Stimulated activated CD4-positive, alpha-beta T cell treated with anti-CD3 and anti-CD28 coated beads, Interleukin-1b, Interleukin-23, amount 100 ng/mL, for 48 hours (primary cell): ENCODE measurements at regions not wholly inside any gene's neighbourhood (a gene's known extent, or its start where the extent isn't known, plus 50 kb on each side); places are given as distances from the start of the nearest gene placed in this dataset.

Source experiments
- DNase-seq: peaks from one replicate; pipeline ENCODE4 v3.0.0-alpha.2; 2020

- no peak for DNase-seq
Observed at GRCh38 chr1:185574139-185574875, 159.9 kb upstream of the HMCN1 start.

- no peak for DNase-seq
Observed at GRCh38 chr1:185573677-185574076, 160.5 kb upstream of the HMCN1 start.

- no peak for DNase-seq
Observed at GRCh38 chr1:185573162-185573561, 161.0 kb upstream of the HMCN1 start.

- DNase-seq = no peak
Observed at GRCh38 chr1:185570962-185571361, 163.2 kb upstream of the HMCN1 start.

- DNase-seq = no peak
Observed at GRCh38 chr1:185568155-185569123, 165.8 kb upstream of the HMCN1 start.

- DNase-seq = no peak
Observed at GRCh38 chr1:185567440-185567839, 166.8 kb upstream of the HMCN1 start.

GRCh38 chr1:185566995-185567394, 167.2 kb upstream of the HMCN1 start:
- peak; percentile 13 for DNase-seq

GRCh38 chr1:185565302-185565701, 168.9 kb upstream of the HMCN1 start:
- DNase-seq = no peak

GRCh38 chr1:185564816-185565215, 169.4 kb upstream of the HMCN1 start:
- no peak for DNase-seq

- no peak for DNase-seq
Observed at GRCh38 chr1:185562461-185563359, 171.5 kb upstream of the HMCN1 start.

GRCh38 chr1:185561629-185562028, 172.6 kb upstream of the HMCN1 start:
- DNase-seq = no peak

- DNase-seq = no peak
Observed at GRCh38 chr1:185560760-185561159, 173.4 kb upstream of the HMCN1 start.

GRCh38 chr1:185559684-185560331, 174.4 kb upstream of the HMCN1 start:
- peak; percentile 61 for DNase-seq

- no peak for DNase-seq
Observed at GRCh38 chr1:185559151-185559550, 175.0 kb upstream of the HMCN1 start.

- DNase-seq = no peak
Observed at GRCh38 chr1:185556561-185556960, 177.6 kb upstream of the HMCN1 start.

GRCh38 chr1:185555743-185556142, 178.4 kb upstream of the HMCN1 start:
- no peak for DNase-seq

GRCh38 chr1:185551008-185551407, 183.2 kb upstream of the HMCN1 start:
- DNase-seq = no peak

GRCh38 chr1:185549906-185550305, 184.3 kb upstream of the HMCN1 start:
- DNase-seq = no peak

- DNase-seq = no peak
Observed at GRCh38 chr1:185546029-185546428, 188.2 kb upstream of the HMCN1 start.

- no peak for DNase-seq
Observed at GRCh38 chr1:185541871-185542301, 192.3 kb upstream of the HMCN1 start.

- DNase-seq = no peak
Observed at GRCh38 chr1:185540295-185540694, 193.9 kb upstream of the HMCN1 start.

- DNase-seq = peak; percentile 16
Observed at GRCh38 chr1:185539277-185539943, 194.8 kb upstream of the HMCN1 start.
